ENCODE measurements at regions not wholly inside any gene's neighbourhood (a gene's known extent, or its start where the extent isn't known, plus 50 kb on each side); places are given as distances from the start of the nearest gene placed in this dataset.

DNA sequence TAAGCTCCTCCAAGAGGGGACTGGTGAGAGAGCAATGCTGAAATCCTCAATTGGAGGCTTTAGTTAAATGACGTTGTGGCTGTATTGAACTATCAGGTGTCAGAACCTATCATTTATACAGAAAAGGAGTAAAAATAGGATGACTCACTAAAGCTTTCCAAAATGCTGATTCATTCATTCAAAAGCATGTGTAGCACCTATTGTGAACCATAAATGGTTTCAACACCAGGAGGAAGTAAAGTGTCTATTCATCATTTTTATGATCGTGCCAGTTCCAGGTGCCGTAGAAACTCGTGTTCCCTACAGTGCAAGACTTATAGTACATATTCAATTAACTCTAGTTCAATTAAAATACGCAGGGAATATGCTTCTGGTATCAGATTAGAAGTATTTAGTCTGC, 66.5 kb upstream of the ARRDC4 start:
- TF ChIP-seq, protein P1, sequence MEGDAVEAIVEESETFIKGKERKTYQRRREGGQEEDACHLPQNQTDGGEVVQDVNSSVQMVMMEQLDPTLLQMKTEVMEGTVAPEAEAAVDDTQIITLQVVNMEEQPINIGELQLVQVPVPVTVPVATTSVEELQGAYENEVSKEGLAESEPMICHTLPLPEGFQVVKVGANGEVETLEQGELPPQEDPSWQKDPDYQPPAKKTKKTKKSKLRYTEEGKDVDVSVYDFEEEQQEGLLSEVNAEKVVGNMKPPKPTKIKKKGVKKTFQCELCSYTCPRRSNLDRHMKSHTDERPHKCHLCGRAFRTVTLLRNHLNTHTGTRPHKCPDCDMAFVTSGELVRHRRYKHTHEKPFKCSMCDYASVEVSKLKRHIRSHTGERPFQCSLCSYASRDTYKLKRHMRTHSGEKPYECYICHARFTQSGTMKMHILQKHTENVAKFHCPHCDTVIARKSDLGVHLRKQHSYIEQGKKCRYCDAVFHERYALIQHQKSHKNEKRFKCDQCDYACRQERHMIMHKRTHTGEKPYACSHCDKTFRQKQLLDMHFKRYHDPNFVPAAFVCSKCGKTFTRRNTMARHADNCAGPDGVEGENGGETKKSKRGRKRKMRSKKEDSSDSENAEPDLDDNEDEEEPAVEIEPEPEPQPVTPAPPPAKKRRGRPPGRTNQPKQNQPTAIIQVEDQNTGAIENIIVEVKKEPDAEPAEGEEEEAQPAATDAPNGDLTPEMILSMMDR (IDR thresholded peaks at IDR 0.05), result no peak
- TF ChIP-seq POLR2A (IDR thresholded peaks at IDR 0.05), result no peak
